HG03378 (cell line): ENCODE measurements at regions not wholly inside any gene's neighbourhood (a gene's known extent, or its start where the extent isn't known, plus 50 kb on each side); places are given as distances from the start of the nearest gene placed in this dataset.
"Not testable (repeated sequence)": the region's sequence is repeated elsewhere in the genome, so short reads cannot be mapped to it uniquely, and the experiment has no call there.

Experiments used
- ATAC-seq: cut with Tn5 transposase; IDR thresholded peaks from one replicate; pipeline ENCODE4 v1.9.1; 2021; ENCODE audit warnings: mild to moderate bottlenecking, moderate library complexity; ENCODE audit not compliant: unreplicated experiment

DNA sequence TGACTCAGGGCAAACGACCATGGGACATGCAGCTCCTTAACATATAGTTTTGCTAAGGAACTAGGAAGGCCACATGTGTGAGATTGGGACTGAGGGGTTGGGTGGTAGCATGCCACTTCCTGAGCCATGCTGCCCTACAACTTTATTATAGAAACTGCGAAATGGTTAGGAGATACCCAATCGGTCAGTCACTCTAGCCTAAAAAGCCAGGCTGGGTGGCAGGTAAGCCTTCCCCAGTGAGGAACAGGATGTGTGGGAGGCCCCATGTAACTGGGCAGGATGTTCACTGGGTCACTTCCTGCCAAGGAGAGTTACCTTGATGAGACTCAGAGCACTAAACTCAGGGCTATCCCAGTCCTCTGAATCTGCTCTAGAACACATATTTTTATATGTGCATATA lies 123.5 kb downstream of the MAP3K7 start:
- no peak for ATAC-seq

DNA sequence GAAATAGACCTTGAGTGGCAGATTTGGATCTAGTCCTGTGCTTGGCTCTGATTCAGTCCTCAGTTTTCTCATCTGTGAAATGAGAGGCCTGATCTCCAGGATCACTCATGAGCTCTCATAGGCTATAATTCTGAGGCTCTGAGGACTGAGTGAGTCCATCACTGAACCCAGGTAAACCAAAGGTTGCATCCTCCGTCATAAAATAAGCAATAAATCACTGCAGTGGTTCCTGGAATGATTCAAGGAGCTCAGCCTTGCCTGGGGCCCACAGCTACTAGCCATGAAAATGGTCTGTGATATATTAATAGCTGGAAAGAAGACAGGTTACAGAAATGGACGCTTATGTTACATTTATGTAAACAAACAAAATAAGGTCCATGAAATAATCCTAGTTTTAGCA lies 124.8 kb downstream of the MAP3K7 start:
- ATAC-seq, result no peak

GRCh38 chr6:90461383-90461782 lies 125.5 kb downstream of the MAP3K7 start:
- ATAC-seq, result no peak

- no peak for ATAC-seq
Measured at GRCh38 chr6:90460051-90460450, 126.8 kb downstream of the MAP3K7 start.

GRCh38 chr6:90459225-90459758 lies 127.6 kb downstream of the MAP3K7 start:
- no peak for ATAC-seq

GRCh38 chr6:90458353-90459224 lies 128.3 kb downstream of the MAP3K7 start:
- ATAC-seq, result no peak

- ATAC-seq, result no peak
Measured at GRCh38 chr6:90457867-90458259, 129.0 kb downstream of the MAP3K7 start.

DNA sequence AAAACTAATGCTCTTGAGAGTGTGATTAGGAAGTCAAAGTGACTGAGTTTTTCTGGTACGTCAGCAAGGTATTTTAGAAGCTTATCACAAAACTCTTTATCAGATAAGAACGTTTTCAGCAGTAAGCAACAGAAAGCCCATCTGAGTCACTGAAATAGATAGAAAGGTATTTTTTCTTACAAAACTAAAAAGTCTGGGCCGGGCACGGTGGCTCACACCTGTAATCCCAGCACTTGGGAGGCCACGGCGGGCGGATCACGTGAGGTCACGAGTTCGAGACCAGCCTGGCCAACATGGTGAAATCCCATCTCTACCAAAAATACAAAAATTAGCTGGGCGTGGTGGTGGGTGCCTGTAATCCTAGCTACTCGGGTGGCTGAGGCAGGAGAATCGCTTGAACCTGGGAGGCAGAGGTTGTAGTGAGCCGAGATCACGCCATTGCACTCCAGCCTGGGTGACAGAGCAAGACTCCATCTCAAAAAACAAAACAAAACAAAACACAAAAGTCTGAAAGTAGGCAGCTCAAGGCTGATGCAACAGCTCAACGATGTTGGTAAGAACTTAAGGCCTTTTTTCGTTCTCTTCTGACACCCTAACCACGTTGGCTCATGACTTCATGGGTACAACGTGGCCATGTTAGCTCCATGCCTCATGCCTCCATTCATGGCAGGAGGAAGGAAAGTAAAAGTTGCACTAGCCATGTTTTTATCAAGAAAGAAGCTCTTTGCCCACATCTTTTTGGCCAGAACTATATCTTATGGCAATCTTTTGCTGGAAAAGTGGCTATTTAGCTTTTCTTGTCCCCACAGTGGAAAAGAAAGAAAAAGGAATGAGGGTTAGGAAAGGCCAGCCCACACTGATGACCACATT lies 129.6 kb downstream of the MAP3K7 start:
- ATAC-seq, result not testable (repeated sequence)

DNA sequence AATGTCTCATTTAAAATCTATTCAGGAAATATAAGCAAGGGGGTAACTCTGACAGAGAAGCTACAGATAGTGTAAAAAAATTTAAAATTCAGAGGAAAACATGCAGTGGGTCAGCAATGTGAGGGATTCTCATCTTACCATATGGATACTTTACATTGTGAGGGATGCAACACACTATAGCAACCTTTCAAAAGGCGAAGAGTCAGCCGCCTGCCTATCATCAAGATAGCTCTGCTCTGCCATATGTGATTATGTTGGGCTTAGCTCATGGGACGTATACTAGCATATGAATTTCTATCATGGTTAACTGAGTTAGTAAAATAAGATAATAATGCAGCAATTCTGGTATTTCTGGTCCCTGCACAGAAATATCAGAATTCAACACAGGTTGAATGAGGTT lies 130.9 kb downstream of the MAP3K7 start:
- ATAC-seq, result no peak

- no peak for ATAC-seq
Measured at GRCh38 chr6:90454836-90455427, 131.9 kb downstream of the MAP3K7 start.

- no peak for ATAC-seq
Measured at GRCh38 chr6:90450268-90450953, 136.5 kb downstream of the MAP3K7 start.

DNA sequence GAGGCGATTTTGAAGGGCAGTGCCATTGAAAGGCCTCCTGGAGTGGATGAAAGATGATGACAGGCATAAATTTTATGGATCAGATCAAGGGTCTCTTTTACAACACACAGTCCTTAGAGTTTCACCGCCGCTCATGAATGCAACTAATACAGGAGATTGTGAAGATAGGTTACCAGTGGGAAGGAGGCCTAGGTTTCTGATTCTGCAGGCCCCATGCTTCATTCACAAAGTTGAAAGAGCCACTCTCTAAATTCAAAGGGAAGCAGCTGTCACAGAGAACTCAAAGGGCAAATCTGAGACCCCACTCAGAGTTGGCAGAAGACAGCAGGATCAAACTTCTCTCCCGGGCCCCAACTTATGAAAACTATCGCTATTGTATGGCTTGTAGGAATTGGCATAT lies 137.6 kb downstream of the MAP3K7 start:
- no peak for ATAC-seq

DNA sequence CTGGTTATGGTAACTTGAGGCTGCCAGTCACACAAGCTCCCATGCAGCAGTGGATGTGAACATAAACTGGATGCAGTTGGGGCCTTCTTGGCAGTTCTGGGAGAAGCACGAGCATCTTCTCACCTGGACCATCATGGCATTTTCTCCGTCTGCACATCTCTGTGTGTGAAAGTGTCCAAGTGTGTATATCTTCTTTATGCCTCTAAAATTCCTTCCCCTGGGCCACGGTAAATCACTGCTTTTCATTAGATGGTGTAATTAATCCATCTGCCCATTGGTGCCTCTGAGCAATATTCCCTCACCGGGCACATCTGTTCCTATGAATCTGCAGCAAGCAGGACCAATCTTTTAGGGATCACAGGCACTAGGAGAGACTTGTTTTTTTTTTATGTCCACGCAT lies 138.0 kb downstream of the MAP3K7 start:
- no peak for ATAC-seq

GRCh38 chr6:90446164-90446563 lies 140.7 kb downstream of the MAP3K7 start:
- no peak for ATAC-seq

GRCh38 chr6:90445533-90446108 lies 141.3 kb downstream of the MAP3K7 start:
- ATAC-seq, result no peak

DNA sequence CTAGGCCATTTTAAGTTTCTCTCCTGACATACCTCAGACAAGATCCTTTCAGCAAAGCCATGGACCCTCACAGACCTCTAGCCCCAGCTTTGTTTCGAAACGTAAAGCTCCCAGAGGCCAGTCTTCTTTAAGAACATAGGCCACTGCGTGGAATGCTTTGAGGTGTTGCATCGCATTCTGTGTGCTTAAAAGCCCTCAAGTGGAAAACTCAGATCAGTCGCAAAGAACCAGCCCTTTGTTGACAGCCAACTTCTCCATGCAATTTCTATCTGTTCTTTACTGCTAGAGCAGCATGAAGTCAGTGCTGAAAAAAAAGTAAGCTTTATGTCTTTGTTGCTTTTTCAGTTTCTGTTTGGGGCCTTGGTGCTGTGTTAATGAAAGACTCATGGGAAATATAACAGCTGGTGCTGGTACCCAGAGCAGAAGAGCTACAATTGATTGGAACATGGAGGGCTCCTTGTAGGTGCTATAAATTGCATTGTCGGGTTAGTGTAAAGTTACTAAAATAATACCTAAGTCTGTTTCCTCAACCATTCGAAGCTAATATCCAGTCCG lies 142.6 kb downstream of the MAP3K7 start:
- no peak for ATAC-seq

- no peak for ATAC-seq
Measured at GRCh38 chr6:90442366-90442765, 144.5 kb downstream of the MAP3K7 start.

- no peak for ATAC-seq
Measured at GRCh38 chr6:90440586-90441283, 144.1 kb upstream of the BACH2 start.

GRCh38 chr6:90439586-90439985 lies 142.9 kb upstream of the BACH2 start:
- no peak for ATAC-seq
